Lower leg skin (tissue), 4 donors: ENCODE measurements at regions not wholly inside any gene's neighbourhood (a gene's known extent, or its start where the extent isn't known, plus 50 kb on each side); places are given as distances from the start of the nearest gene placed in this dataset.

Source experiments
- DNase-seq, 2 donors: peaks; one replicate each; pipeline ENCODE4 v3.0.0-alpha.2; 2019; ENCODE audit warnings: low spot score in 2 of 2
- H3K4me3 ChIP-seq: fragments of 200-600 bp; sonication (generic); 2 replicates; pipeline ENCODE4 v1.5.1; 2017; ENCODE audit warnings: mild to moderate bottlenecking, low read depth; ENCODE audit not compliant: poor library complexity, severe bottlenecking
- POLR2A ChIP-seq, 2 donors: fragments of 450-650 bp; IDR thresholded peaks; one replicate each; pipeline ENCODE4 v1.6.1; 2016 to 2017; ENCODE audit warnings: antibody characterized with exemption in 2 of 2, mild to moderate bottlenecking in 1 of 2, moderate library complexity in 1 of 2
- WGBS, 2 donors: methylation state at CpG; one replicate each; pipeline ENCODE4 v1.1.5; 2018; 5-methylcytosine and 5-hydroxymethylcytosine counted together
- intact Hi-C: fragments of 100-400 bp; cut with DNase I; formaldehyde crosslinking; loops from one replicate; pipeline ENCODE4 v1.15.0; 2023; ENCODE audit warnings: low total_unique reads
- TF ChIP-seq, protein P1 (sequence below), 3 donors: fragments of 450-650 bp; IDR thresholded peaks; one replicate each; pipeline ENCODE4 v1.5.1; 2016; ENCODE audit warnings: antibody characterized with exemption in 3 of 3, mild to moderate bottlenecking in 3 of 3, moderate library complexity in 2 of 3

- WGBS, 2 donors, result 85 to 91% methylated on average over 1 of the region's 1 CpG
- TF ChIP-seq POLR2A (IDR thresholded peaks at IDR 0.05), result no peak
- TF ChIP-seq, protein P1, sequence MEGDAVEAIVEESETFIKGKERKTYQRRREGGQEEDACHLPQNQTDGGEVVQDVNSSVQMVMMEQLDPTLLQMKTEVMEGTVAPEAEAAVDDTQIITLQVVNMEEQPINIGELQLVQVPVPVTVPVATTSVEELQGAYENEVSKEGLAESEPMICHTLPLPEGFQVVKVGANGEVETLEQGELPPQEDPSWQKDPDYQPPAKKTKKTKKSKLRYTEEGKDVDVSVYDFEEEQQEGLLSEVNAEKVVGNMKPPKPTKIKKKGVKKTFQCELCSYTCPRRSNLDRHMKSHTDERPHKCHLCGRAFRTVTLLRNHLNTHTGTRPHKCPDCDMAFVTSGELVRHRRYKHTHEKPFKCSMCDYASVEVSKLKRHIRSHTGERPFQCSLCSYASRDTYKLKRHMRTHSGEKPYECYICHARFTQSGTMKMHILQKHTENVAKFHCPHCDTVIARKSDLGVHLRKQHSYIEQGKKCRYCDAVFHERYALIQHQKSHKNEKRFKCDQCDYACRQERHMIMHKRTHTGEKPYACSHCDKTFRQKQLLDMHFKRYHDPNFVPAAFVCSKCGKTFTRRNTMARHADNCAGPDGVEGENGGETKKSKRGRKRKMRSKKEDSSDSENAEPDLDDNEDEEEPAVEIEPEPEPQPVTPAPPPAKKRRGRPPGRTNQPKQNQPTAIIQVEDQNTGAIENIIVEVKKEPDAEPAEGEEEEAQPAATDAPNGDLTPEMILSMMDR (IDR thresholded peaks at IDR 0.05), result no peak
- DNase-seq, result no peak
- intact Hi-C loops, result no loop called here
- no peak overlapping the region for H3K4me3 ChIP-seq
Observed at GRCh38 chr5:148939676-148940075, 113.3 kb downstream of the ADRB2 start.

DNA sequence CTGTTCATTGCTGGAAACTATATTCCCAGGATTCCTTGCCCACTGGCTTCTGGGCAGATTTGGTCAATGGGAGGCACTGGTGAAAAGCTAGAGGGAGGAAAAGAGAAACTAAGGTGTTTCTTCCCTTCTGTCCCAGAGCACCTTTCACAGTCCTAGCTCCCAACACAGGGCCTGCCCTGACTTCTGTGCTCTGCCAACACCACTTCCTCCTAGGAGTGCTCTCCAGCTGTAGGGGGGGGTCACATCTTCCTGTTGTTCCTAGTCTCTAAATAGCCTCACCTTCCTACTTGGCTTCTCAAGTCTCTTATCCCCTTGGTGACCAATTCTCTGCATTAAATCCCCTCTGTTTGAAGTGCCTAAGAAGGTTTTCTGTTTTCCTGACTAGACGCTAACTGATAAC is 115.4 kb downstream of the ADRB2 start:
- DNase-seq, result no peak
- 0 to 86% methylated on average over 1 of the region's 1 CpG for whole genome bisulfite sequencing, 2 donors
- no peak for TF ChIP-seq POLR2A (IDR thresholded peaks at IDR 0.05)
- TF ChIP-seq, protein P1 (IDR thresholded peaks at IDR 0.05), result no peak
- no peak overlapping the region for H3K4me3 ChIP-seq
- intact Hi-C loops, result no loop called here

DNA sequence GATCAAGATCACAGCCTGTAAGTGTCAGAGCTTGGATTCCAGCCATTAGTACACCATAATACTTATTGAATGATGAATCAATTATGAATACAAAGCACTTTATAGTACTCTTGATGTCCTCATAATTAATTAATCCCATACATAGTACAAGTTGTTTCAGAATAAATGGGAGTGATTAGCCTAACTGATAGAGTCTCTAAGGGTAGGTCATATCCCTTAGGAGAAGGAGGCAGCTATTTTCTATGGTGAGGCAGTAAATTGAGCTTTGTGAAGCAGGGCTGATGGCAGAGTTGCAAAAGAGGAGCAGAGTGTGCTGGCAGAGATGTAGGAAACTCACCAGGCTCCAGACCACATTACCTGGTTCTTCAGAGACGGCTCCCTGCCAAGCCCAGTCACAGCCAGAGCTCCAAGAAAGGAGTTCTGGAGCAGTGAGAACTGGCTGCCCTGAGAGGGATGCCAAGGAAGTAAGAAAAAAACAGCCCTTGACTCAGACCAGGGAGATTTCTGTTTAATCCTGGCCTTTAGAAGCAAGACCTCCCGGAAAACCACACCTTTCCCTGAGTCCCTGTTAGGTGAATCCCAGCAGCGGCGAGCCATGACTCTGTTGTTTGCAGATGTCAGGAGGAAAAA is 112.9 kb downstream of the SH3TC2 start:
- no peak overlapping the region for H3K4me3 ChIP-seq
- TF ChIP-seq, protein P1 (IDR thresholded peaks at IDR 0.05), result no peak
- TF ChIP-seq POLR2A (IDR thresholded peaks at IDR 0.05), result no peak
- WGBS, 2 donors, result 29 to 55% methylated on average over 4 of the region's 4 CpGs
- intact Hi-C loops, result no loop called here
- peak in 1 of 2 donors; percentile 84 for DNase-seq

DNA sequence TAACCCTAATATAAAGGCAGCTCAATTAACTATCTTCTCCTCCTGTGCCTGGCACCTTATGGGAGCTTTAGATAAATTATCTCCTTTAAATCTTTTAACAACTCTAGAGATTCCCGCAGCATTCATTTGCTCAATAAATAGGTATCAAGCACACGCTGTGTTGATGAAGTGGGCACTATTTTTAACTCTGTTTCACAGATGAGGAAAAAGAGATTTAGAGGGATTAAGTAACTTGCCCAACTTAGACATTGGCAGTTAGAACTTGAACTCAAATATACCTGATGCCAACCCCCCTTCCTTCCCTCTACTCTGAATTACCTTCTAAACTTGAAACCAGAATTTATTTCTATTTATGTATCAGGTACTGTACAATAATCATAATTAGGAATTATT is 112.4 kb downstream of the SH3TC2 start:
- no peak for DNase-seq
- H3K4me3 ChIP-seq, result no peak overlapping the region
- intact Hi-C loops, result no loop called here
- WGBS, 2 donors, result 57 to 60% methylated on average over 2 of the region's 2 CpGs
- TF ChIP-seq POLR2A (IDR thresholded peaks at IDR 0.05), result no peak
- TF ChIP-seq, protein P1 (IDR thresholded peaks at IDR 0.05), result no peak

- DNase-seq, result no peak
- TF ChIP-seq POLR2A (IDR thresholded peaks at IDR 0.05), result no peak
- TF ChIP-seq, protein P1 (IDR thresholded peaks at IDR 0.05), result no peak
- no peak overlapping the region for H3K4me3 ChIP-seq
- 82 to 84% methylated on average over 1 of the region's 1 CpG for WGBS, 2 donors
- intact Hi-C loops, result no loop called here
Observed at GRCh38 chr5:148950892-148951291, 112.0 kb downstream of the SH3TC2 start.

DNA sequence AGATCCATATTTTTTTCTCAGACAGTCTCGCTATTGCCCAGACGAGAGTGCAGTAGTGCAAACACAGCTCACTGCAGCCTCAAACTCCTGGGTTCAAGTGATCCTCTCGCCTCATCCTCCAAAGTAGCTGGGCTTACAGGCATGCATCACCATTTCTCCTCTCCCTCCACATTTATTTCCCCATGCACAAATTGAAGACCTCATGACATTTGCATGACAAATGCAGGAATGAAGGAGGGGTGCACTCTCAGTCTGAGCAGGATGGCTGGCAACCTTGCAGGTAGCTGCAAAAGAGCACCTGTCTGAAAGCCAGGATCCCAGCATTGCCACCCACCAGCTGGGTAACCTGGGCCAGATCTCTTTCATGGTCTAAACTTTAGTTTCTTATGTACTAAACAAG is 111.2 kb downstream of the SH3TC2 start:
- DNase-seq, result peak in 1 of 2 donors; percentile 17
- no peak overlapping the region for H3K4me3 ChIP-seq
- no peak for TF ChIP-seq POLR2A (IDR thresholded peaks at IDR 0.05)
- TF ChIP-seq, protein P1 (IDR thresholded peaks at IDR 0.05), result no peak
- 90 to 91% methylated on average over 3 of the region's 3 CpGs for WGBS, 2 donors
- intact Hi-C loops, result no loop called here
